H1 (cell line): ENCODE measurements at regions not wholly inside any gene's neighbourhood (a gene's known extent, or its start where the extent isn't known, plus 50 kb on each side); places are given as distances from the start of the nearest gene placed in this dataset.
A peak's percentile ranks its signal among the peaks of the same experiment; 100 is the strongest.

ENCODE experiments used
- CTCF ChIA-PET: fragments of 300-600 bp; sonication (Branson Sonifier 250); formaldehyde crosslinking; loops from one replicate; lab custom pipeline; 2021; ENCODE audit not compliant: partially characterized antibody; lab: Charles Lee
- POLR2A ChIA-PET: fragments of 300-600 bp; sonication (Branson Sonifier 250); formaldehyde crosslinking; loops from one replicate; lab custom pipeline; 2021; ENCODE audit warnings: inconsistent platforms; ENCODE audit not compliant: partially characterized antibody; lab: Charles Lee
- DNase-seq, 2 experiments: peaks; one replicate each; pipeline versions ENCODE4 v3.0.0 to v3.0.0-alpha.2; 2010 to 2022; ENCODE audit warnings: low spot score in 2 of 2, low read depth in 1 of 2, mixed read lengths in 1 of 2
- FAIRE-seq: peaks from 2 replicates; lab custom pipeline; 2011; peaks lifted over from hg19 to GRCh38; lab: Jason Lieb, UNC
- H2AFZ ChIP-seq: 2 replicates; pipeline ENCODE4 v1.8.1; 2012; ENCODE audit warnings: low read length, inconsistent platforms
- H2AK5ac ChIP-seq: 2 replicates; pipeline ENCODE4 v1.6.1; 2013; ENCODE audit warnings: low read depth, low read length
- H2BK120ac ChIP-seq: replicated peaks from 2 replicates; pipeline ENCODE3; 2013; ENCODE audit warnings: low read depth, low read length, inconsistent platforms
- H2BK12ac ChIP-seq: 2 replicates; pipeline ENCODE4 v1.6.1; 2013; ENCODE audit warnings: low read depth, low read length
- H2BK15ac ChIP-seq: 2 replicates; pipeline ENCODE4 v1.6.1; 2013; ENCODE audit warnings: low read length
- H2BK20ac ChIP-seq: 2 replicates; pipeline ENCODE4 v1.6.1; 2013; ENCODE audit warnings: low read length
- H2BK5ac ChIP-seq: 2 replicates; pipeline ENCODE4 v1.6.1; 2013; ENCODE audit warnings: low read depth, low read length
- H3K14ac ChIP-seq: 2 replicates; pipeline ENCODE4 v1.6.1; 2013; ENCODE audit warnings: inconsistent platforms; ENCODE audit not compliant: insufficient read length
- H3K18ac ChIP-seq: 2 replicates; pipeline ENCODE4 v1.6.1; 2013; ENCODE audit warnings: low read length; ENCODE audit errors: extremely low read depth
- H3K23ac ChIP-seq: 2 replicates; pipeline ENCODE4 v1.6.1; 2013; ENCODE audit warnings: inconsistent platforms; ENCODE audit not compliant: insufficient read length
- H3K23me2 ChIP-seq: 2 replicates; pipeline ENCODE4 v1.6.1; 2013; ENCODE audit warnings: low read depth, low read length
- H3K27ac ChIP-seq: 2 replicates; pipeline ENCODE4 v1.6.1; 2011; ENCODE audit warnings: low read depth, low read length, inconsistent platforms
- H3K27me3 ChIP-seq, 4 experiments: replicated peaks in 1 of 4; 1 replicate in 1 of 4; 2 replicates in 3 of 4; pipeline versions ENCODE4 v1.6.1 to v1.8.1; 2011 to 2013; ENCODE audit warnings: low read length in 3 of 4, mild to moderate bottlenecking in 3 of 4, inconsistent platforms in 2 of 4, mixed read lengths in 2 of 4, moderate library complexity in 1 of 4; ENCODE audit not compliant: control insufficient read depth in 3 of 4, insufficient read depth in 3 of 4; ENCODE audit errors: extremely low read depth in 1 of 4
- H3K36me3 ChIP-seq, 4 experiments: 2 replicates each; pipeline versions ENCODE4 v1.6.1 to v1.8.1; 2011 to 2013; ENCODE audit warnings: mild to moderate bottlenecking in 4 of 4, low read length in 3 of 4, moderate library complexity in 2 of 4, control low read depth in 1 of 4, inconsistent platforms in 1 of 4; ENCODE audit not compliant: insufficient read depth in 4 of 4, control insufficient read depth in 2 of 4
- H3K4ac ChIP-seq: replicated peaks from 2 replicates; pipeline ENCODE3; 2013; ENCODE audit warnings: low read length, low read depth, mixed read lengths, inconsistent platforms; ENCODE audit not compliant: insufficient read length
- H3K4me1 ChIP-seq, 4 experiments: replicated peaks in 1 of 4; 1 replicate in 1 of 4; 2 replicates in 3 of 4; pipeline versions ENCODE4 v1.6.1 to v1.8.1; 2011 to 2013; ENCODE audit warnings: low read length in 3 of 4, inconsistent platforms in 2 of 4, mixed read lengths in 1 of 4; ENCODE audit not compliant: insufficient read depth in 4 of 4, control insufficient read depth in 3 of 4
- H3K4me2 ChIP-seq, 2 experiments: 2 replicates each; pipeline versions ENCODE4 v1.6.1 to v1.8.1; 2011 to 2013; ENCODE audit warnings: low read depth in 2 of 2, low read length in 2 of 2, control low read depth in 1 of 2, inconsistent platforms in 1 of 2, mild to moderate bottlenecking in 1 of 2; ENCODE audit not compliant: insufficient read depth in 1 of 2
- H3K4me3 ChIP-seq, 4 experiments: fragments of 200-600, 300-600 bp in 1 of 4; sonication (generic), shearing (Covaris generic), sonication (Bioruptor Twin) in 1 of 4; 2 replicates each; pipeline versions ENCODE4 v1.5.1 to v1.8.1; 2011 to 2016; ENCODE audit warnings: low read length in 4 of 4, low read depth in 3 of 4, control low read depth in 2 of 4, inconsistent platforms in 2 of 4, mild to moderate bottlenecking in 2 of 4, mixed read lengths in 1 of 4, moderate library complexity in 1 of 4; ENCODE audit not compliant: insufficient read depth in 2 of 4; ENCODE audit errors: extremely low read depth in 1 of 4
- H3K56ac ChIP-seq: replicated peaks from 2 replicates; pipeline ENCODE3; 2013; ENCODE audit warnings: low read depth, mild to moderate bottlenecking, mixed read lengths, low read length, inconsistent platforms; ENCODE audit not compliant: insufficient read length
- H3K79me1 ChIP-seq: 2 replicates; pipeline ENCODE4 v1.6.1; 2013; ENCODE audit warnings: low read depth, low read length, control low read depth
- H3K79me2 ChIP-seq, 2 experiments: 2 replicates each; pipeline versions ENCODE4 v1.6.1 to v1.8.1; 2012 to 2013; ENCODE audit warnings: low read length in 2 of 2, mild to moderate bottlenecking in 2 of 2, inconsistent platforms in 1 of 2; ENCODE audit not compliant: insufficient read depth in 2 of 2, control insufficient read depth in 1 of 2
- H3K9ac ChIP-seq, 4 experiments: replicated peaks in 1 of 4; 1 replicate in 1 of 4; 2 replicates in 3 of 4; pipeline versions ENCODE4 v1.6.1 to v1.8.1; 2011 to 2013; ENCODE audit warnings: low read depth in 3 of 4, low read length in 3 of 4, control low read depth in 2 of 4, mild to moderate bottlenecking in 2 of 4, moderate library complexity in 2 of 4, inconsistent platforms in 1 of 4; ENCODE audit errors: extremely low read depth in 1 of 4
- H3K9me3 ChIP-seq, 2 experiments: 2 replicates each; pipeline versions ENCODE4 v1.6.1 to v1.8.1; 2012 to 2013; ENCODE audit warnings: mild to moderate bottlenecking in 2 of 2, moderate library complexity in 2 of 2, control low read depth in 1 of 2, inconsistent platforms in 1 of 2, low read depth in 1 of 2, low read length in 1 of 2, mixed read lengths in 1 of 2; ENCODE audit not compliant: insufficient read depth in 2 of 2
- H4K20me1 ChIP-seq, 2 experiments: replicated peaks in 1 of 2; 2 replicates each; pipeline versions ENCODE3 to v1.8.1; 2011 to 2013; ENCODE audit warnings: inconsistent platforms in 2 of 2, low read length in 2 of 2, mild to moderate bottlenecking in 1 of 2; ENCODE audit not compliant: insufficient read depth in 2 of 2, control insufficient read depth in 1 of 2
- H4K5ac ChIP-seq: 2 replicates; pipeline ENCODE4 v1.6.1; 2013; ENCODE audit warnings: low read length, low read depth, mixed read lengths, inconsistent platforms; ENCODE audit not compliant: insufficient read length
- H4K8ac ChIP-seq: 2 replicates; pipeline ENCODE4 v1.8.0; 2013; ENCODE audit warnings: mild to moderate bottlenecking, moderate library complexity, low read length, inconsistent platforms; ENCODE audit not compliant: insufficient read depth; ENCODE audit errors: extremely low read depth
- H4K91ac ChIP-seq: replicated peaks from 2 replicates; pipeline ENCODE3; 2013; ENCODE audit warnings: low read length, mixed read lengths, inconsistent platforms; ENCODE audit not compliant: insufficient read length
- CHD1 ChIP-seq: IDR thresholded peaks from 2 replicates; pipeline ENCODE4 v1.6.1; 2012; ENCODE audit warnings: low read depth, low read length, improper control_type of control experiment
- CTBP2 ChIP-seq: IDR thresholded peaks from 2 replicates; pipeline ENCODE4 v1.7.0; 2011; ENCODE audit warnings: borderline replicate concordance, mild to moderate bottlenecking, moderate library complexity, mixed read lengths, low read length; ENCODE audit not compliant: insufficient read depth, insufficient read length
- GABPA ChIP-seq: IDR thresholded peaks from 2 replicates; pipeline ENCODE4 v1.6.1; 2011; ENCODE audit warnings: mild to moderate bottlenecking, low read length, moderate library complexity, borderline replicate concordance; ENCODE audit not compliant: insufficient read depth
- NANOG ChIP-seq: IDR thresholded peaks from 2 replicates; pipeline ENCODE4 v1.6.1; 2011; ENCODE audit warnings: low read length, low read depth, mild to moderate bottlenecking, inconsistent platforms; ENCODE audit not compliant: insufficient read depth, poor library complexity, severe bottlenecking
- NRF1 ChIP-seq: IDR thresholded peaks from 2 replicates; pipeline ENCODE4 v1.6.1; 2011; ENCODE audit warnings: mild to moderate bottlenecking, low read depth, low read length, improper control_type of control experiment
- PHF8 ChIP-seq: fragments of 200-600 bp; sonication (generic); conservative IDR thresholded peaks from 2 replicates; pipeline ENCODE4 v1.7.1; 2012; ENCODE audit warnings: low read depth, mild to moderate bottlenecking, inconsistent platforms, low read length, moderate library complexity
- SP2 ChIP-seq: IDR thresholded peaks from 2 replicates; pipeline ENCODE4 v1.6.1; 2012; ENCODE audit warnings: mild to moderate bottlenecking, low read length, inconsistent platforms
- SP4 ChIP-seq: IDR thresholded peaks from 2 replicates; pipeline ENCODE4 v1.6.1; 2012; ENCODE audit warnings: low read length, inconsistent platforms
- TAF7 ChIP-seq: optimal IDR thresholded peaks from 2 replicates; pipeline ENCODE3; 2011; ENCODE audit warnings: low read depth, mild to moderate bottlenecking, inconsistent platforms, low read length, moderate library complexity, borderline replicate concordance
- WGBS, 2 experiments: shearing (Covaris generic) in 1 of 2; methylation state at CpG; one replicate each; pipeline versions ENCODE4 v1.1.6 to v1.1.7; 2013 to 2015; ENCODE audit warnings: low lambda C conversion rate in 2 of 2, mixed read lengths in 2 of 2, inconsistent platforms in 1 of 2, low coverage in 1 of 2, missing lambda C conversion rate in 1 of 2; ENCODE audit not compliant: insufficient replicate concordance in 2 of 2, insufficient coverage in 1 of 2, insufficient read length in 1 of 2; ENCODE audit errors: extremely low coverage in 1 of 2, missing lambda C conversion rate in 1 of 2; 5-methylcytosine and 5-hydroxymethylcytosine counted together
- TF ChIP-seq, protein P1 (sequence below): IDR thresholded peaks from 2 replicates; pipeline ENCODE4 v1.6.1; 2012; ENCODE audit warnings: inconsistent platforms

DNA sequence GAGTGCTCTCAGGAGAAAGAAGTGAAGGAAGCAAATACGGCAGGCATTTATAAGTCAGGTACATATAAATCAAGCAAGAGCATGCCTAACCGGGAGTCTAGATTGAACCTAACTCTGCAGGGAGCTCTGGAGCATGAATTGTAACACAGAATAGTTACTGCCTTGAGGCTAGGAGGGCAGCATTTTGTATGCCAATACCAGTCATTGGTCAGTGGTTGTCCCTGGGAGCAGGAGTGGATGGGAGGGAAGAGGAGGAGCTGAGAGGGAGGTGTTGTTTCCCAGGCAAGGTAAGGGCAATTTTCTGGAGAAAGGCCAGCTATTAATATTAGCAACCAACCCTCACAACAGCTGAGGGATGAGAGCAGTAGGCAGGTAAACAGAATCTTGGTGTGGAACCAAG, 224.7 kb upstream of the DCAF8L1 start:
- H3K18ac ChIP-seq: no peak overlapping the region
- no peak overlapping the region for H3K4me3 ChIP-seq
- no peaks in the 10 kb centered on the region for H3K79me2 ChIP-seq
- no peak overlapping the region for H4K91ac ChIP-seq
- TF ChIP-seq PHF8 (no peak), NRF1 (no peak), NANOG (no peak), SP2 (no peak), CHD1 (no peak), GABPA (no peak), CTBP2 (no peak), SP4 (no peak), TAF7 (no peak)
- TF ChIP-seq, protein P1, sequence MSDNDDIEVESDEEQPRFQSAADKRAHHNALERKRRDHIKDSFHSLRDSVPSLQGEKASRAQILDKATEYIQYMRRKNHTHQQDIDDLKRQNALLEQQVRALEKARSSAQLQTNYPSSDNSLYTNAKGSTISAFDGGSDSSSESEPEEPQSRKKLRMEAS: no peak
- no peak overlapping the region for H4K8ac ChIP-seq
- H2BK20ac ChIP-seq: no peak overlapping the region
- ChIA-PET POLR2A (no interaction called here), CTCF (interaction anchor here (0.6 to 0.7 kb wide), 2 partner anchors 113 to 153 kb away, joined by 3 read pairs; no protein-coding TSS in a partner anchor)
- no peak overlapping the region for H3K14ac ChIP-seq
- H3K4ac ChIP-seq: no peak overlapping the region
- no peak overlapping the region for H2BK12ac ChIP-seq
- H2BK5ac ChIP-seq: no peak overlapping the region
- H3K4me1 ChIP-seq: no peaks in the 10 kb centered on the region
- no peaks in the 10 kb centered on the region for H3K9me3 ChIP-seq
- no peaks in the 10 kb centered on the region for H3K79me1 ChIP-seq
- no peak overlapping the region for H3K23ac ChIP-seq
- no peaks in the 10 kb centered on the region for H3K23me2 ChIP-seq
- H3K56ac ChIP-seq: no peak overlapping the region
- no peak overlapping the region for H2AFZ ChIP-seq
- FAIRE-seq: peak; percentile 52
- no peak overlapping the region for H3K9ac ChIP-seq
- no peak for DNase-seq
- no peak overlapping the region for H2BK15ac ChIP-seq
- H2AK5ac ChIP-seq: no peak overlapping the region
- no peaks in the 10 kb centered on the region for H3K36me3 ChIP-seq
- H3K27ac ChIP-seq: no peak overlapping the region
- no peaks in the 10 kb centered on the region for H3K27me3 ChIP-seq
- H4K5ac ChIP-seq: no peak overlapping the region
- H2BK120ac ChIP-seq: no peak overlapping the region
- WGBS, 2 experiments: 83% methylated on average over 1 of the region's 2 CpGs; no CpG with 5 or more reads in 1 of the 2 experiments
- no peaks in the 10 kb centered on the region for H4K20me1 ChIP-seq
- H3K4me2 ChIP-seq: no peak overlapping the region
